HG02852 (cell line): ENCODE measurements at regions not wholly inside any gene's neighbourhood (a gene's known extent, or its start where the extent isn't known, plus 50 kb on each side); places are given as distances from the start of the nearest gene placed in this dataset.
A peak's percentile ranks its signal among the peaks of the same experiment; 100 is the strongest.
"Not testable (repeated sequence)": the region's sequence is repeated elsewhere in the genome, so short reads cannot be mapped to it uniquely, and the experiment has no call there.

Source experiments
- ATAC-seq: cut with Tn5 transposase; IDR thresholded peaks from one replicate; pipeline ENCODE4 v1.9.1; 2021; ENCODE audit warnings: mild to moderate bottlenecking, moderate library complexity; ENCODE audit not compliant: unreplicated experiment

GRCh38 chr2:207216457-207216856 lies 50.7 kb upstream of the KLF7 start:
- no peak for ATAC-seq

GRCh38 chr2:207217442-207217841 lies 51.7 kb upstream of the KLF7 start:
- no peak for ATAC-seq

- ATAC-seq: no peak
These were observed 53.4 kb upstream of the KLF7 start for GRCh38 chr2:207219081-207219630.

GRCh38 chr2:207219676-207220501 lies 54.1 kb upstream of the KLF7 start:
- ATAC-seq: no peak

GRCh38 chr2:207221731-207222130 lies 56.0 kb upstream of the KLF7 start:
- ATAC-seq: no peak

GRCh38 chr2:207223051-207223450 lies 57.3 kb upstream of the KLF7 start:
- peak; percentile 82 for ATAC-seq

- no peak for ATAC-seq
These were observed 58.6 kb upstream of the KLF7 start for GRCh38 chr2:207224381-207224780.

- no peak for ATAC-seq
These were observed 59.2 kb upstream of the KLF7 start for GRCh38 chr2:207224791-207225482.

- ATAC-seq: no peak
These were observed 60.0 kb upstream of the KLF7 start for GRCh38 chr2:207225773-207226172.

- no peak for ATAC-seq
These were observed 60.5 kb upstream of the KLF7 start for GRCh38 chr2:207226243-207226642.

- ATAC-seq: no peak
These were observed 60.9 kb upstream of the KLF7 start for GRCh38 chr2:207226671-207227061.

- ATAC-seq: no peak
These were observed 61.5 kb upstream of the KLF7 start for GRCh38 chr2:207227062-207227748.

- ATAC-seq: no peak
These were observed 62.0 kb upstream of the KLF7 start for GRCh38 chr2:207227749-207228145.

- no peak for ATAC-seq
These were observed 62.7 kb upstream of the KLF7 start for GRCh38 chr2:207228402-207228801.

- ATAC-seq: no peak
These were observed 63.4 kb upstream of the KLF7 start for GRCh38 chr2:207229161-207229560.

GRCh38 chr2:207230261-207231105 lies 64.7 kb upstream of the KLF7 start:
- ATAC-seq: no peak

GRCh38 chr2:207231106-207231865 lies 65.5 kb upstream of the KLF7 start:
- ATAC-seq: no peak

GRCh38 chr2:207231967-207232366 lies 66.2 kb upstream of the KLF7 start:
- no peak for ATAC-seq

GRCh38 chr2:207233141-207233540 lies 67.4 kb upstream of the KLF7 start:
- ATAC-seq: not testable (repeated sequence)

- no peak for ATAC-seq
These were observed 68.0 kb upstream of the KLF7 start for GRCh38 chr2:207233731-207234130.
